Osteoblast (primary cell): ENCODE measurements at regions not wholly inside any gene's neighbourhood (a gene's known extent, or its start where the extent isn't known, plus 50 kb on each side); places are given as distances from the start of the nearest gene placed in this dataset.

Experiments
- DNase-seq: peaks from one replicate; pipeline ENCODE4 v3.0.0; 2011; ENCODE audit warnings: low spot score, mixed read lengths; ENCODE audit not compliant: insufficient read length; ENCODE audit errors: missing footprints
- H2AFZ ChIP-seq: 2 replicates; pipeline ENCODE4 v1.6.0; 2011; ENCODE audit warnings: mild to moderate bottlenecking, low read length
- H3K27ac ChIP-seq: 2 replicates; pipeline ENCODE4 v1.5.1; 2011; ENCODE audit warnings: mild to moderate bottlenecking, low read depth, low read length, moderate library complexity
- H3K27me3 ChIP-seq: 2 replicates; pipeline ENCODE4 v1.6.0; 2012; ENCODE audit warnings: mild to moderate bottlenecking, control low read depth, inconsistent platforms, low read length, moderate library complexity; ENCODE audit not compliant: insufficient read depth
- H3K36me3 ChIP-seq: 2 replicates; pipeline ENCODE4 v1.5.1; 2011; ENCODE audit warnings: mild to moderate bottlenecking, low read length, control low read depth, moderate library complexity; ENCODE audit not compliant: insufficient read depth
- H3K4me1 ChIP-seq: 2 replicates; pipeline ENCODE4 v1.5.1; 2011; ENCODE audit warnings: mild to moderate bottlenecking, low read length, control low read depth, moderate library complexity; ENCODE audit not compliant: insufficient read depth
- H3K4me2 ChIP-seq: 2 replicates; pipeline ENCODE4 v1.6.0; 2011; ENCODE audit warnings: mild to moderate bottlenecking, low read length; ENCODE audit not compliant: insufficient read depth
- H3K4me3 ChIP-seq: fragments of 200-600 bp; sonication (generic); 3 replicates; pipeline ENCODE4 v1.5.1; 2012; ENCODE audit warnings: mild to moderate bottlenecking, low read length, inconsistent platforms; ENCODE audit not compliant: insufficient read depth
- H3K79me2 ChIP-seq: 2 replicates; pipeline ENCODE4 v1.6.0; 2012; ENCODE audit warnings: mild to moderate bottlenecking, low read length, control low read depth, inconsistent platforms; ENCODE audit not compliant: insufficient read depth
- H3K9me3 ChIP-seq: 2 replicates; pipeline ENCODE4 v1.5.1; 2011; ENCODE audit warnings: low read depth, low read length, control low read depth
- H4K20me1 ChIP-seq: 2 replicates; pipeline ENCODE4 v1.6.0; 2012; ENCODE audit warnings: mild to moderate bottlenecking, low read length, control low read depth; ENCODE audit not compliant: insufficient read depth
- CTCF ChIP-seq: IDR thresholded peaks from 2 replicates; pipeline ENCODE4 v1.5.1; 2011; ENCODE audit warnings: mild to moderate bottlenecking, low read depth, low read length, moderate library complexity; ENCODE audit errors: extremely low read depth

GRCh38 chr1:201650623-201650933, 111.7 kb downstream of the NAV1 start:
- H3K27ac ChIP-seq: peak overlapping the region; percentile 74
- no peaks in the 10 kb centered on the region for H3K27me3 ChIP-seq
- no peak for TF ChIP-seq CTCF
- peak; percentile 80 for DNase-seq
- peaks cover 17% of the 10 kb centered on the region for H3K36me3 ChIP-seq
- peak overlapping the region; percentile 89 for H3K4me2 ChIP-seq
- H2AFZ ChIP-seq: no peak overlapping the region
- H3K9me3 ChIP-seq: no peaks in the 10 kb centered on the region
- H3K4me1 ChIP-seq: peaks cover 65% of the 10 kb centered on the region
- peak overlapping the region; percentile 81 for H3K4me3 ChIP-seq
- peaks cover 71% of the 10 kb centered on the region for H4K20me1 ChIP-seq
- H3K79me2 ChIP-seq: peaks cover 71% of the 10 kb centered on the region

GRCh38 chr1:201652181-201652580, 113.3 kb downstream of the NAV1 start:
- peaks cover 76% of the 10 kb centered on the region for H4K20me1 ChIP-seq
- no peaks in the 10 kb centered on the region for H3K9me3 ChIP-seq
- DNase-seq: peak; percentile 50
- peak overlapping the region; percentile 89 for H3K4me2 ChIP-seq
- peaks cover 12% of the 10 kb centered on the region for H3K36me3 ChIP-seq
- H2AFZ ChIP-seq: no peak overlapping the region
- H3K27ac ChIP-seq: peak overlapping the region; percentile 74
- H3K27me3 ChIP-seq: no peaks in the 10 kb centered on the region
- H3K4me1 ChIP-seq: peaks cover 64% of the 10 kb centered on the region
- peaks cover 87% of the 10 kb centered on the region for H3K79me2 ChIP-seq
- no peak overlapping the region for H3K4me3 ChIP-seq
- no peak for TF ChIP-seq CTCF

- peaks cover 86% of the 10 kb centered on the region for H4K20me1 ChIP-seq
- H2AFZ ChIP-seq: no peak overlapping the region
- H3K4me2 ChIP-seq: no peak overlapping the region
Observed at GRCh38 chr1:201653233-201653632, 114.3 kb downstream of the NAV1 start.

GRCh38 chr1:201653883-201654282, 115.0 kb downstream of the NAV1 start:
- Histone ChIP-seq H3K79me2 (peaks cover 99% of the 10 kb centered on the region), H3K27ac (no peak overlapping the region), H3K4me2 (no peak overlapping the region), H3K9me3 (no peaks in the 10 kb centered on the region), H3K27me3 (no peaks in the 10 kb centered on the region), H3K4me1 (peaks cover 55% of the 10 kb centered on the region), H2AFZ (no peak overlapping the region), H3K4me3 (no peak overlapping the region), H3K36me3 (peaks cover 12% of the 10 kb centered on the region), H4K20me1 (peaks cover 90% of the 10 kb centered on the region)
- DNase-seq: peak; percentile 87
- TF ChIP-seq CTCF: no peak

More at GRCh38 chr1:201653233-201653632, 114.3 kb downstream of the NAV1 start:
- no peak for TF ChIP-seq CTCF
- Histone ChIP-seq H3K4me1 (peaks cover 55% of the 10 kb centered on the region), H3K36me3 (peaks cover 12% of the 10 kb centered on the region), H3K9me3 (no peaks in the 10 kb centered on the region), H3K27me3 (no peaks in the 10 kb centered on the region), H3K27ac (no peak overlapping the region), H3K4me3 (no peak overlapping the region), H3K79me2 (peaks cover 97% of the 10 kb centered on the region)
- DNase-seq: peak; percentile 52
